22Rv1 (cell line): ENCODE measurements at regions not wholly inside any gene's neighbourhood (a gene's known extent, or its start where the extent isn't known, plus 50 kb on each side); places are given as distances from the start of the nearest gene placed in this dataset.

Experiments
- H3K27ac ChIP-seq: fragments of 450-650 bp; 2 replicates; pipeline ENCODE4 v1.5.1; 2017
- ZFX ChIP-seq: fragments of 450-650 bp; IDR thresholded peaks from 2 replicates; pipeline ENCODE4 v1.6.1; 2017; ENCODE audit warnings: antibody characterized with exemption, borderline replicate concordance
- TF ChIP-seq, protein P1 (sequence below): fragments of 450-650 bp; IDR thresholded peaks from 2 replicates; pipeline ENCODE4 v1.5.1; 2017; ENCODE audit warnings: mild to moderate bottlenecking

DNA sequence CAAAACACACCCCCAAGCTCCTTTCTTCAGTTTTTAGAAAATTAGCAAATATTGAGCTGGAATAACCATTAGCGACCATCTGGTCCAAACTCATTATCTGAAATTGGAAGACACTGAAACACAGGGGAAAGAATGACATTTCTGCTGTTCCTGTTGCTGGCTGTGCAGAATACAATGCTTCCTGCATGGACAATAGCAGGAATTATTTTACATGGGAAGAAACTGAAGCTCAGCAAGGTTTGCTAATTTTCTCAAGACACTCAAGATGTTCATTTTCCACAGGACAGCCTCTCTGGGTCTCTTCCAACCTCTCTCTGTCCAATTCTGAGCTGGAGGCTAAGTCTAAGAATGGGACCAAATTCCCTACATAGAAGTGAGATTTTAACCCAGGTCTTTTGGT, 81.9 kb upstream of the TNS3 start:
- H3K27ac ChIP-seq: no peak overlapping the region
- no peak for TF ChIP-seq ZFX
- TF ChIP-seq, protein P1, sequence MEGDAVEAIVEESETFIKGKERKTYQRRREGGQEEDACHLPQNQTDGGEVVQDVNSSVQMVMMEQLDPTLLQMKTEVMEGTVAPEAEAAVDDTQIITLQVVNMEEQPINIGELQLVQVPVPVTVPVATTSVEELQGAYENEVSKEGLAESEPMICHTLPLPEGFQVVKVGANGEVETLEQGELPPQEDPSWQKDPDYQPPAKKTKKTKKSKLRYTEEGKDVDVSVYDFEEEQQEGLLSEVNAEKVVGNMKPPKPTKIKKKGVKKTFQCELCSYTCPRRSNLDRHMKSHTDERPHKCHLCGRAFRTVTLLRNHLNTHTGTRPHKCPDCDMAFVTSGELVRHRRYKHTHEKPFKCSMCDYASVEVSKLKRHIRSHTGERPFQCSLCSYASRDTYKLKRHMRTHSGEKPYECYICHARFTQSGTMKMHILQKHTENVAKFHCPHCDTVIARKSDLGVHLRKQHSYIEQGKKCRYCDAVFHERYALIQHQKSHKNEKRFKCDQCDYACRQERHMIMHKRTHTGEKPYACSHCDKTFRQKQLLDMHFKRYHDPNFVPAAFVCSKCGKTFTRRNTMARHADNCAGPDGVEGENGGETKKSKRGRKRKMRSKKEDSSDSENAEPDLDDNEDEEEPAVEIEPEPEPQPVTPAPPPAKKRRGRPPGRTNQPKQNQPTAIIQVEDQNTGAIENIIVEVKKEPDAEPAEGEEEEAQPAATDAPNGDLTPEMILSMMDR: no peak

DNA sequence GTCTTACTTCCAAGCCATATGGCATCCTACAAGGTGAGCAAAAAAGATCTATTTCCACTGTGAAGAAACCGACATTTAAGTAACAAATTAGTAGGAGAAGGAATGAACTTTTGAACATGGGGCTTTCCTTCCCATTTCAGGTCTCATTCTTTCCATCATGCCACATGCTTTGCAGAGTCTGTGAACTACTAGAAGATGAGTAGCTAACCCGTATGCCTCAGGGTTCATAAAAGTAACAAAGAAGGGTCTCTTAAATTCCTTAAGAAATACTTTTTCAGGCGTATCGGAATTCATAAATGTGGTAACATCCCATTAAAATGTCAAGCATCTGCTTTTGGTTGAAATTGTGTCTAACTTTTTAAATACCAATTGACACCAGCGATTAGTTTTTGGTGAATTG, 81.3 kb upstream of the TNS3 start:
- TF ChIP-seq ZFX: no peak
- TF ChIP-seq, protein P1: no peak

DNA sequence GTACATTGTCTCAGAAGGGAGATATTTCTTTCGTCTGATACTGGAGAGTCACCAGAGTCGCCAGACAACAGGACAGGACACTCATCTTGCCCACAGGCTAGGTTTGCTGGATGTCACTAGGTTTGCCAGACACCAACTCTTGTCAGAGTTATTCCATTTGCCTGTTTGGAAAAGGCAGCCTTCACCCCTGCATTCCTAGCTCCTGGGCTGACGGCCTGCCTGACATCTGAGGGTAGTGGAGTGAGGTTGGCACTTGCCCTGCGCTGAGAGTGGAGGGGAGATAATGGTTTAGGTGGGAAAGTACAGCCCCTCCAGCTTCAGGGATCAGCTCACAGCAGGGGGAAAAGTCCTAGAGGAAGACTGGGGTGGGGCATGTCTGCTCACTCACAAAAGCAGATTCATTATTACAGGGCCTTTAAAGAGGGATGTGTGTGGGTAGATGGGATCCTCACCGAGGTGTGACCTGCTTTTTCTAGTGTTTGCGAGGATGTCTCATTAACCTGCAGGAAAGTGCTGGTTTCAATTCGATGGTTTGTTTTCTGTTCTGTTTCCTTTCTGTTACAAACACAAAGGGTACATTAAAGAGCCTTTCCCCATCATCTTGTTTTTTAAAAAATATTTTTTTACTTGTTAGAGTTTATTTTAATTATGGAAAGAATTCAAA, 79.3 kb upstream of the TNS3 start:
- H3K27ac ChIP-seq: no peak overlapping the region
- TF ChIP-seq, protein P1: no peak
- TF ChIP-seq ZFX: no peak

More for the DNA sequence above, 81.3 kb upstream of the TNS3 start:
- no peak overlapping the region for H3K27ac ChIP-seq

DNA sequence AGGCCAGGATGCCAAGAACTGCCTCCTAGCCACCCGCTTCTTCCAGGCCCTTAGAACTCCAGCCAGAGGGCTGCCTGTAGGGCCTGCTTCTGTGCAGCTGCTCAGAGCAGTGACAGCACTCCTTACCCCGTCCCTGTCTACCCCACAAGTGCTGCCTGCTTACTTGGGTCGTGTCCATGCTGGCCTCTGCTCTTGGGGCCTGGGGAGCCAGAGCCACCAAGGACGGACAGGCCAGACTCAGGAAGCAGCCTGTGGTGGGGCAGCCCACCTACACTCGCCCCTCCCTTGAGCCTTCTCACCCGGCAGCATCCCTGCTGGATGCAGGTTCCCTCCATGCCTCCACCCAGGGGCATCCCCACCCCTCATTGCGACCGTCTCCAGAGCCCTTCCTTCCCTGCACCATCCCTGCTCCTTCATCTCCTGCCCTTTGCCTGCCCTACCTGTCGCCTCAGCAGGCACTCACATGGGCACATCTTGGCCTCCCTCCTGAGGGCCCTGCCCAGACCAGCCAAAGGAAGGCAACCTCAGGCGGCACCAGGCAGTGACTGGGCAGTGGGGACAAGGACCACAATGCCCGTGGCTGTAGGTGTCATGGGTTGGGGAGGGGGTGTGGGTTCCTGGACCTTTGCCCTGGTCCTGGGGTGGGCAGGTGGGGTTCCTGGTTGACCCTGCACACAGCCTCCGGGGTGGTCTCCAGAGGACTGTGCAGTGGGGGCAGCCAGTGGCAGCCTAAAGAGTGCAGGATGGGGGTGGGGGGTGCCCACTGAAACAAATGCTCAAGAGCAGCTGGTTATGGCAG, 78.0 kb upstream of the TNS3 start:
- no peak overlapping the region for H3K27ac ChIP-seq
- TF ChIP-seq, protein P1: no peak
- TF ChIP-seq ZFX: no peak

DNA sequence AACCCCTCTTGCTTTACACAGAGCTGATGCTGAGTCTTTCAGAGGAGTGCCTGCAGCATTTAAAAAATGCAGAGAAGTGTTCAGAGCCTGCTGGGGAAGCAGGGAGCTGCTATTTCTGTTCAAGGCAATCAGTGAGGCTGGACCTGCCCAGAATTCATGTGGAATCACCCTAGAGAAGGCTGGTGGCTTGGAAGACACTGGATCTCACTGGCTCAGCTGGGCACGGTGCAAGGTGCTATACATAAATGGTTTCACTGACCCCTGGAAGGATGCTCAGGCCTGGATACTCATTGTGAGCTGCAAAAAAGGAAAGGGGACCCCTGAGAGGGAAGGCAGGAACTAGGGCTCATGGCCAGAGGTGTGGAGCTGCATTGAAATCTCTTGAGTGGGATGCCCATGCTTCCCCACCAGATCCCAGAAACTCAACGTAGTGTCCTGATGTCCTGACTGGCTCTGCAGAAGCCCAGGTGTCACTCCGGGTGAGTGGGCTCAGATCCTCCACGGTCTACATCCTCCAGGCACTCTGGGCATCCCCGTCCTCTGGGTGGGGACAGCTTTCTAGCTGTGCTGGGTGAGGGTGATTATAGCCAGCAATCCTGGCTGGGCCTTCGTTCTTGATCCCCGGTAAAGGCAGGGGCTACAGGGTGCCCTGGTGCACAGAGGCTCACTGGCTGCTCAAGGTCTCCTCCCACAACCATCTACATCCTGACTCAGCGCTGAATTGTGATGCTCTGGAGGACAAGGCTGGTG, 77.2 kb upstream of the TNS3 start:
- H3K27ac ChIP-seq: no peak overlapping the region
- TF ChIP-seq ZFX: no peak
- TF ChIP-seq, protein P1: no peak

DNA sequence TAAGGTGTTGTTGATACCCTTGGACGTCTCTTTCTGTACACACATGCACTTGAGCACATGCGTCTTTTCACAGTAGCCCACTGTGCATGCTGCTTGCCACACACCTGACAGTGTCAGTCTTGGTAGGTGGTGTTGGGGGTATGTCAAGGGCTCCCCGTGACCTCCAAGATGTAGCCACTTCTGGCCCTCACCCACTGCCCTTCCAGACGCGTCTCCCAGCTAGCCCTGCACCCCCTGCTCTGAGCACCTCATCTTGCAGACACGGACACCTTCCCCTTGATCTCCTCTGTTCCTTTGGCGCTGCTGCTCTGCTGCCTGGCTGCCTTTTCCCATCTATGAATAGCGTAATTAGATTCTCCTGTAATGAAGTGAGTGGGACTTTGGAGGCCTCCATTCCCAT, 75.2 kb upstream of the TNS3 start:
- TF ChIP-seq ZFX: no peak
- TF ChIP-seq, protein P1: no peak
- H3K27ac ChIP-seq: no peak overlapping the region
